ENCODE measurements at regions not wholly inside any gene's neighbourhood (a gene's known extent, or its start where the extent isn't known, plus 50 kb on each side); places are given as distances from the start of the nearest gene placed in this dataset.

GRCh38 chr2:13585732-13586131 lies 869.0 kb downstream of the TRIB2 start:
- Mint-ChIP-seq H3K4me3 (ENCODE audit: low read depth) (no peak overlapping the region), H3K27me3 (ENCODE audit: low read depth) (no peaks in the 10 kb centered on the region)

GRCh38 chr2:13596233-13596632 lies 879.5 kb downstream of the TRIB2 start:
- no peak overlapping the region for H3K4me3 Mint-ChIP-seq (ENCODE audit: low read depth)
- H3K4me1 Mint-ChIP-seq (ENCODE audit: low read depth), result no peaks in the 10 kb centered on the region
- peaks cover 14% of the 10 kb centered on the region for H3K9me3 Mint-ChIP-seq
- H3K27ac Mint-ChIP-seq, result no peak overlapping the region
- H3K27me3 Mint-ChIP-seq (ENCODE audit: low read depth), result no peaks in the 10 kb centered on the region
- no peak for DNase-seq (ENCODE audit: low spot score)
- H3K36me3 Mint-ChIP-seq (ENCODE audit: low read depth), result no peaks in the 10 kb centered on the region
- intact Hi-C loops (cut with micrococcal nuclease), result no loop called here

More at GRCh38 chr2:13585732-13586131, 869.0 kb downstream of the TRIB2 start:
- DNase-seq (ENCODE audit: low spot score), result no peak
- intact Hi-C loops (cut with micrococcal nuclease), result no loop called here
- Mint-ChIP-seq H3K4me1 (ENCODE audit: low read depth) (no peaks in the 10 kb centered on the region), H3K27ac (no peak overlapping the region), H3K9me3 (peaks cover 11% of the 10 kb centered on the region), H3K36me3 (ENCODE audit: low read depth) (no peaks in the 10 kb centered on the region)

- no peak overlapping the region for H3K27ac Mint-ChIP-seq
These were observed 880.4 kb downstream of the TRIB2 start for GRCh38 chr2:13597176-13597575.

GRCh38 chr2:13601506-13601905 lies 884.8 kb downstream of the TRIB2 start:
- DNase-seq (ENCODE audit: low spot score), result no peak
- Mint-ChIP-seq H3K4me1 (ENCODE audit: low read depth) (no peaks in the 10 kb centered on the region), H3K4me3 (ENCODE audit: low read depth) (no peak overlapping the region), H3K9me3 (peaks cover under 1% of the 10 kb centered on the region), H3K27me3 (ENCODE audit: low read depth) (no peaks in the 10 kb centered on the region), H3K27ac (no peak overlapping the region), H3K36me3 (ENCODE audit: low read depth) (no peaks in the 10 kb centered on the region)
- intact Hi-C loops (cut with micrococcal nuclease), result no loop called here

More at GRCh38 chr2:13597176-13597575, 880.4 kb downstream of the TRIB2 start:
- H3K36me3 Mint-ChIP-seq (ENCODE audit: low read depth), result no peaks in the 10 kb centered on the region
- intact Hi-C loops (cut with micrococcal nuclease), result no loop called here
- no peaks in the 10 kb centered on the region for H3K4me1 Mint-ChIP-seq (ENCODE audit: low read depth)
- no peak for DNase-seq (ENCODE audit: low spot score)
- no peaks in the 10 kb centered on the region for H3K27me3 Mint-ChIP-seq (ENCODE audit: low read depth)
- H3K9me3 Mint-ChIP-seq, result peaks cover 11% of the 10 kb centered on the region
- no peak overlapping the region for H3K4me3 Mint-ChIP-seq (ENCODE audit: low read depth)

GRCh38 chr2:13604951-13605661 lies 888.4 kb downstream of the TRIB2 start:
- intact Hi-C loops (cut with micrococcal nuclease), result no loop called here
- H3K4me3 Mint-ChIP-seq (ENCODE audit: low read depth), result no peak overlapping the region
- no peak for DNase-seq (ENCODE audit: low spot score)
- H3K36me3 Mint-ChIP-seq (ENCODE audit: low read depth), result no peaks in the 10 kb centered on the region
- H3K27ac Mint-ChIP-seq, result no peak overlapping the region
- no peaks in the 10 kb centered on the region for H3K4me1 Mint-ChIP-seq (ENCODE audit: low read depth)
- H3K9me3 Mint-ChIP-seq, result no peaks in the 10 kb centered on the region
- no peaks in the 10 kb centered on the region for H3K27me3 Mint-ChIP-seq (ENCODE audit: low read depth)

GRCh38 chr2:13607139-13607538 lies 890.4 kb downstream of the TRIB2 start:
- H3K36me3 Mint-ChIP-seq (ENCODE audit: low read depth), result no peaks in the 10 kb centered on the region
- no peak for DNase-seq (ENCODE audit: low spot score)
- no peaks in the 10 kb centered on the region for H3K27me3 Mint-ChIP-seq (ENCODE audit: low read depth)
- no peak overlapping the region for H3K27ac Mint-ChIP-seq
- no peaks in the 10 kb centered on the region for H3K4me1 Mint-ChIP-seq (ENCODE audit: low read depth)
- peaks cover 6% of the 10 kb centered on the region for H3K9me3 Mint-ChIP-seq
- H3K4me3 Mint-ChIP-seq (ENCODE audit: low read depth), result no peak overlapping the region
- intact Hi-C loops (cut with micrococcal nuclease), result no loop called here

- peaks cover 14% of the 10 kb centered on the region for H3K9me3 Mint-ChIP-seq
- H3K36me3 Mint-ChIP-seq (ENCODE audit: low read depth), result no peaks in the 10 kb centered on the region
- H3K27ac Mint-ChIP-seq, result no peak overlapping the region
- no peak for DNase-seq (ENCODE audit: low spot score)
- H3K4me1 Mint-ChIP-seq (ENCODE audit: low read depth), result no peaks in the 10 kb centered on the region
- intact Hi-C loops (cut with micrococcal nuclease), result no loop called here
- no peaks in the 10 kb centered on the region for H3K27me3 Mint-ChIP-seq (ENCODE audit: low read depth)
- H3K4me3 Mint-ChIP-seq (ENCODE audit: low read depth), result no peak overlapping the region
These were observed 895.2 kb downstream of the TRIB2 start for GRCh38 chr2:13611939-13612338.

- Mint-ChIP-seq H3K36me3 (ENCODE audit: low read depth) (no peaks in the 10 kb centered on the region), H3K27ac (no peak overlapping the region), H3K27me3 (ENCODE audit: low read depth) (no peaks in the 10 kb centered on the region), H3K9me3 (peaks cover 34% of the 10 kb centered on the region), H3K4me3 (ENCODE audit: low read depth) (no peak overlapping the region), H3K4me1 (ENCODE audit: low read depth) (no peaks in the 10 kb centered on the region)
- no peak for DNase-seq (ENCODE audit: low spot score)
- intact Hi-C loops (cut with micrococcal nuclease), result no loop called here
These were observed 899.3 kb downstream of the TRIB2 start for GRCh38 chr2:13616059-13616458.

- intact Hi-C loops (cut with micrococcal nuclease), result no loop called here
- Mint-ChIP-seq H3K4me1 (ENCODE audit: low read depth) (no peaks in the 10 kb centered on the region), H3K27ac (no peak overlapping the region), H3K27me3 (ENCODE audit: low read depth) (no peaks in the 10 kb centered on the region), H3K36me3 (ENCODE audit: low read depth) (no peaks in the 10 kb centered on the region), H3K9me3 (peaks cover 35% of the 10 kb centered on the region), H3K4me3 (ENCODE audit: low read depth) (no peak overlapping the region)
- DNase-seq (ENCODE audit: low spot score), result no peak
These were observed 899.9 kb downstream of the TRIB2 start for GRCh38 chr2:13616616-13617015.

- peaks cover 13% of the 10 kb centered on the region for H3K9me3 Mint-ChIP-seq
- intact Hi-C loops (cut with micrococcal nuclease), result no loop called here
- no peaks in the 10 kb centered on the region for H3K36me3 Mint-ChIP-seq (ENCODE audit: low read depth)
- DNase-seq (ENCODE audit: low spot score), result no peak
- H3K4me1 Mint-ChIP-seq (ENCODE audit: low read depth), result no peaks in the 10 kb centered on the region
- no peak overlapping the region for H3K4me3 Mint-ChIP-seq (ENCODE audit: low read depth)
- no peak overlapping the region for H3K27ac Mint-ChIP-seq
- H3K27me3 Mint-ChIP-seq (ENCODE audit: low read depth), result no peaks in the 10 kb centered on the region
These were observed 911.4 kb downstream of the TRIB2 start for GRCh38 chr2:13628122-13628521.

GRCh38 chr2:13638181-13638580 lies 921.4 kb downstream of the TRIB2 start:
- DNase-seq (ENCODE audit: low spot score), result no peak
- Mint-ChIP-seq H3K9me3 (peaks cover 17% of the 10 kb centered on the region), H3K36me3 (ENCODE audit: low read depth) (no peaks in the 10 kb centered on the region), H3K27ac (no peak overlapping the region), H3K27me3 (ENCODE audit: low read depth) (no peaks in the 10 kb centered on the region), H3K4me1 (ENCODE audit: low read depth) (no peaks in the 10 kb centered on the region), H3K4me3 (ENCODE audit: low read depth) (no peak overlapping the region)
- intact Hi-C loops (cut with micrococcal nuclease), result no loop called here

GRCh38 chr2:13649918-13650317 lies 933.2 kb downstream of the TRIB2 start:
- no peaks in the 10 kb centered on the region for H3K27me3 Mint-ChIP-seq (ENCODE audit: low read depth)
- no peak for DNase-seq (ENCODE audit: low spot score)
- H3K27ac Mint-ChIP-seq, result no peak overlapping the region
- peaks cover 26% of the 10 kb centered on the region for H3K9me3 Mint-ChIP-seq
- intact Hi-C loops (cut with micrococcal nuclease), result no loop called here
- H3K4me3 Mint-ChIP-seq (ENCODE audit: low read depth), result no peak overlapping the region
- no peaks in the 10 kb centered on the region for H3K36me3 Mint-ChIP-seq (ENCODE audit: low read depth)
- no peaks in the 10 kb centered on the region for H3K4me1 Mint-ChIP-seq (ENCODE audit: low read depth)

GRCh38 chr2:13650586-13651180 lies 933.9 kb downstream of the TRIB2 start:
- intact Hi-C loops (cut with micrococcal nuclease), result no loop called here
- no peaks in the 10 kb centered on the region for H3K4me1 Mint-ChIP-seq (ENCODE audit: low read depth)
- H3K4me3 Mint-ChIP-seq (ENCODE audit: low read depth), result no peak overlapping the region
- H3K27me3 Mint-ChIP-seq (ENCODE audit: low read depth), result no peaks in the 10 kb centered on the region
- H3K9me3 Mint-ChIP-seq, result peaks cover 25% of the 10 kb centered on the region
- H3K27ac Mint-ChIP-seq, result no peak overlapping the region
- no peak for DNase-seq (ENCODE audit: low spot score)
- no peaks in the 10 kb centered on the region for H3K36me3 Mint-ChIP-seq (ENCODE audit: low read depth)
